Esophagus muscularis mucosa (tissue), 4 donors: ENCODE measurements at regions not wholly inside any gene's neighbourhood (a gene's known extent, or its start where the extent isn't known, plus 50 kb on each side); places are given as distances from the start of the nearest gene placed in this dataset.

Experiments used
- DNase-seq: peaks from one replicate; pipeline ENCODE4 v3.0.0-alpha.2; 2017; ENCODE audit errors: extremely low spot score
- H3K27ac ChIP-seq, 4 donors: fragments of 200-600 bp; sonication (generic); replicated peaks in 1 of 4; 1 replicate in 3 of 4; 2 replicates in 1 of 4; pipeline ENCODE4 v1.5.1; 2016 to 2019; ENCODE audit warnings: mild to moderate bottlenecking in 1 of 4
- H3K27me3 ChIP-seq, 4 donors: fragments of 200-600 bp; sonication (generic); one replicate each; pipeline versions ENCODE4 v1.5.1 to v1.6.0; 2016 to 2019
- H3K36me3 ChIP-seq, 4 donors: fragments of 200-600 bp; sonication (generic); one replicate each; pipeline ENCODE4 v1.5.1; 2016 to 2019
- H3K4me1 ChIP-seq, 4 donors: fragments of 200-600 bp; sonication (generic); one replicate each; pipeline ENCODE4 v1.5.1; 2016 to 2019
- H3K4me3 ChIP-seq, 4 donors: fragments of 200-600 bp; sonication (generic); 1 replicate in 2 of 4; 2 replicates in 2 of 4; pipeline ENCODE4 v1.5.1; 2016 to 2019; ENCODE audit warnings: mild to moderate bottlenecking in 4 of 4, moderate library complexity in 1 of 4
- H3K9me3 ChIP-seq, 4 donors: fragments of 200-600 bp; sonication (generic); 1 replicate in 3 of 4; 2 replicates in 1 of 4; pipeline ENCODE4 v1.5.1; 2016 to 2019
- EP300 ChIP-seq: sonication (generic); formaldehyde crosslinking; IDR thresholded peaks from one replicate; pipeline ENCODE4 v1.6.1; 2017; ENCODE audit warnings: antibody characterized with exemption
- POLR2A ChIP-seq: fragments of 450-650 bp; IDR thresholded peaks from one replicate; pipeline ENCODE4 v1.6.1; 2017; ENCODE audit warnings: antibody characterized with exemption, moderate library complexity, mild to moderate bottlenecking, low read depth
- POLR2AphosphoS5 ChIP-seq, 2 donors: sonication (generic); formaldehyde crosslinking; IDR thresholded peaks; one replicate each; pipeline ENCODE4 v1.6.1; 2017; ENCODE audit warnings: antibody characterized with exemption in 2 of 2
- WGBS: methylation state at CpG from one replicate; pipeline ENCODE4 v1.1.5; 2018; 5-methylcytosine and 5-hydroxymethylcytosine counted together
- intact Hi-C: fragments of 100-400 bp; cut with DNase I; formaldehyde crosslinking; loops from one replicate; pipeline ENCODE4 v1.15.1; 2023
- TF ChIP-seq, protein P1 (sequence below), 3 experiments: fragments of 200-600 bp in 2 of 3; fragments of 450-650 bp in 1 of 3; sonication (generic) in 2 of 3; IDR thresholded peaks; one replicate each; pipeline ENCODE4 v1.5.1; 2017 to 2019; ENCODE audit warnings: antibody characterized with exemption in 3 of 3, mild to moderate bottlenecking in 2 of 3, moderate library complexity in 1 of 3

DNA sequence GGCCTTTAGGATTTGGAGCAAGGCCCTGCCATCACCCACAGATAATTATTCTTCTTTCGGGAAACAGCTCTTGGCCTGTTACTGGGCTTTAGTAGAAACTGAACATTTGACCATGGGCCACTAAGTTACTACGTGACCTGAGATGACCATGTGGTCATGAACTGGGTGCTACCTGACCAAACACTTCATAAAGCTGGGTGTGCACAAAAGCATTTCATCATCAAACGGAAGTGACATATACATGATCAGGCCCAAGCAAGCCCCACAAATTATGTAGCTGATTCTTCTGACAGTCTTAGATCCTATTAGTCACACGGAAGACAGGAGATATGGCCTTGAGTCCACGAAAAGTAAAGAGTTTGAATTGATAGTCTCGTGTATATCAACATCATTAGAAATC, 130.9 kb upstream of the FBN2 start:
- Histone ChIP-seq H3K4me3 (no peak overlapping the region), H3K27me3 (no peaks in the 10 kb centered on the region), H3K27ac (no peak overlapping the region), H3K36me3 (no peaks in the 10 kb centered on the region), H3K4me1 (peaks cover 0 to 12% (median 3%) of the 10 kb centered on the region in 4 donors), H3K9me3 (no peaks in the 10 kb centered on the region)
- 89% methylated on average over 6 of the region's 6 CpGs for WGBS
- TF ChIP-seq POLR2AphosphoS5 (IDR thresholded peaks at IDR 0.05): no peak
- no peak for TF ChIP-seq EP300
- no peak for TF ChIP-seq POLR2A
- TF ChIP-seq, protein P1, sequence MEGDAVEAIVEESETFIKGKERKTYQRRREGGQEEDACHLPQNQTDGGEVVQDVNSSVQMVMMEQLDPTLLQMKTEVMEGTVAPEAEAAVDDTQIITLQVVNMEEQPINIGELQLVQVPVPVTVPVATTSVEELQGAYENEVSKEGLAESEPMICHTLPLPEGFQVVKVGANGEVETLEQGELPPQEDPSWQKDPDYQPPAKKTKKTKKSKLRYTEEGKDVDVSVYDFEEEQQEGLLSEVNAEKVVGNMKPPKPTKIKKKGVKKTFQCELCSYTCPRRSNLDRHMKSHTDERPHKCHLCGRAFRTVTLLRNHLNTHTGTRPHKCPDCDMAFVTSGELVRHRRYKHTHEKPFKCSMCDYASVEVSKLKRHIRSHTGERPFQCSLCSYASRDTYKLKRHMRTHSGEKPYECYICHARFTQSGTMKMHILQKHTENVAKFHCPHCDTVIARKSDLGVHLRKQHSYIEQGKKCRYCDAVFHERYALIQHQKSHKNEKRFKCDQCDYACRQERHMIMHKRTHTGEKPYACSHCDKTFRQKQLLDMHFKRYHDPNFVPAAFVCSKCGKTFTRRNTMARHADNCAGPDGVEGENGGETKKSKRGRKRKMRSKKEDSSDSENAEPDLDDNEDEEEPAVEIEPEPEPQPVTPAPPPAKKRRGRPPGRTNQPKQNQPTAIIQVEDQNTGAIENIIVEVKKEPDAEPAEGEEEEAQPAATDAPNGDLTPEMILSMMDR (IDR thresholded peaks at IDR 0.05): no peak
- intact Hi-C loops: no loop called here
- DNase-seq: no peak

GRCh38 chr5:128669803-128670202, 131.8 kb upstream of the FBN2 start:
- TF ChIP-seq EP300 (no peak), POLR2A (no peak), POLR2AphosphoS5 (IDR thresholded peaks at IDR 0.05) (no peak)
- TF ChIP-seq, protein P1 (IDR thresholded peaks at IDR 0.05): no peak
- intact Hi-C loops: loop anchor here (5.0 to 10.0 kb wide), 2 partner anchors 133 to 175 kb away; partner anchors contain the start of gene FBN2
- Histone ChIP-seq H3K36me3 (no peaks in the 10 kb centered on the region), H3K27me3 (no peaks in the 10 kb centered on the region), H3K9me3 (no peaks in the 10 kb centered on the region), H3K27ac (no peak overlapping the region), H3K4me3 (no peak overlapping the region), H3K4me1 (peaks cover 0 to 12% (median 3%) of the 10 kb centered on the region in 4 donors)
- 80% methylated on average over 2 of the region's 2 CpGs for WGBS
- DNase-seq: no peak

- Histone ChIP-seq H3K4me3 (no peak overlapping the region), H3K4me1 (peaks cover 0 to 12% (median 3%) of the 10 kb centered on the region in 4 donors), H3K36me3 (no peaks in the 10 kb centered on the region), H3K27me3 (no peaks in the 10 kb centered on the region), H3K9me3 (no peaks in the 10 kb centered on the region), H3K27ac (no peak overlapping the region)
- WGBS: 25% methylated on average over 2 of the region's 2 CpGs
- DNase-seq: no peak
- intact Hi-C loops: loop anchor here (5.0 to 10.0 kb wide), 2 partner anchors 135 to 173 kb away; partner anchors contain the start of gene FBN2
- TF ChIP-seq POLR2A: no peak
- TF ChIP-seq EP300: no peak
- TF ChIP-seq POLR2AphosphoS5 (IDR thresholded peaks at IDR 0.05): no peak
- TF ChIP-seq, protein P1 (IDR thresholded peaks at IDR 0.05): no peak
These were observed 133.9 kb upstream of the FBN2 start for GRCh38 chr5:128671943-128672342.

GRCh38 chr5:128673000-128673399, 135.0 kb upstream of the FBN2 start:
- intact Hi-C loops: loop anchor here (5.0 to 10.0 kb wide), 2 partner anchors 136 to 172 kb away; partner anchors contain the start of gene FBN2
- no peaks in the 10 kb centered on the region for H3K27me3 ChIP-seq
- no peak for TF ChIP-seq EP300
- no peak for TF ChIP-seq POLR2AphosphoS5 (IDR thresholded peaks at IDR 0.05)
- TF ChIP-seq, protein P1 (IDR thresholded peaks at IDR 0.05): no peak
- no peak for TF ChIP-seq POLR2A
- H3K27ac ChIP-seq: no peak overlapping the region
- DNase-seq: no peak
- WGBS: 55% methylated on average over 3 of the region's 3 CpGs
- H3K36me3 ChIP-seq: no peaks in the 10 kb centered on the region
- H3K4me3 ChIP-seq: no peak overlapping the region
- H3K4me1 ChIP-seq: peaks cover 0 to 12% (median 3%) of the 10 kb centered on the region in 4 donors
- H3K9me3 ChIP-seq: no peaks in the 10 kb centered on the region

GRCh38 chr5:128673411-128673957, 135.4 kb upstream of the FBN2 start:
- TF ChIP-seq EP300: no peak
- TF ChIP-seq, protein P1 (IDR thresholded peaks at IDR 0.05): no peak
- H3K9me3 ChIP-seq: no peaks in the 10 kb centered on the region
- no peak overlapping the region for H3K4me3 ChIP-seq
- no peak for DNase-seq
- intact Hi-C loops: loop anchor here (5.0 to 10.0 kb wide), 2 partner anchors 136 to 171 kb away; partner anchors contain the start of gene FBN2
- H3K36me3 ChIP-seq: no peaks in the 10 kb centered on the region
- H3K4me1 ChIP-seq: peaks cover 0 to 12% (median 3%) of the 10 kb centered on the region in 4 donors
- no peaks in the 10 kb centered on the region for H3K27me3 ChIP-seq
- 79% methylated on average over 1 of the region's 1 CpG for WGBS
- no peak overlapping the region for H3K27ac ChIP-seq
